GM21381 (cell line): ENCODE measurements at regions not wholly inside any gene's neighbourhood (a gene's known extent, or its start where the extent isn't known, plus 50 kb on each side); places are given as distances from the start of the nearest gene placed in this dataset.
A peak's percentile ranks its signal among the peaks of the same experiment; 100 is the strongest.

Source experiments
- ATAC-seq: cut with Tn5 transposase; IDR thresholded peaks from one replicate; pipeline ENCODE4 v1.9.1; 2021; ENCODE audit warnings: mild to moderate bottlenecking, moderate library complexity; ENCODE audit not compliant: unreplicated experiment

DNA sequence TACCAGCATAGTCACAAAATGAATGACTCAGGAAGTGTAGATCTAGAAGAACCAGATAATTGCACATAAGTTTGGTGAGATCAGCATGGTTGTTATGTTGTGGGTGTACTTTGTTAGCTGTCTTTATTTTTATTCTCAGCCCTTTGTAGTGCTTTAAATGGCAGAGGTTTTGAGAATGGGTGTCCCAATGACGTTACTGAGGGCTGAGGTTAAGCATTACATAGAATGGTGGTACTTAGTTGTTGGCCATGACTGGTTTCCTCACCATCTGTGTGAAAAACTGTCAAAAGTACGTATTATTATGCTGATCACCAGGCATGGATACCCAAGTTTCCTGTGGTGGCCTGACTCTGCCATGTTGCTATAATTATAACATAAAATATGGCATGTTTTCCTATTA, 165.8 kb downstream of the UBE2E3 start:
- no peak for ATAC-seq

DNA sequence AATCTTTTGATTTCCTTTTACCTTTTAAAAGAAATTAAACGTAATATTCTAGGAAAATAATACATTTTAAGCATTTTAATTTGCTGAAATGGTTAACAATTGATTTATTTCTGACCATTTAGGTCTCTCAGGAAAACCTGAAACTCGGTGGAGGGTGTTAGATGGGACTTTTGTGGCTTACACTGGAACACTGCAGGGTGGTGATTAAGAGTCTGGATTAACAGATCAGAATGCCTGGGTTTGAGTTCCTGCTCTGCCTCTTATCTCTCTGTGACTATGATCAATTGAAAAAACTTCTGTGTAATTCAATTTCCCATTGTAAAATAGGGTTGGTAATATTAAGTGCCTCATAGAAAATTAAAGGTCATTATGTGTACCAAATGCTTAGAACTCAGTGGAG, 168.7 kb downstream of the UBE2E3 start:
- ATAC-seq = no peak

GRCh38 chr2:181152226-181152625, 171.8 kb downstream of the UBE2E3 start:
- ATAC-seq = no peak

- ATAC-seq = no peak
Observed at GRCh38 chr2:181152701-181153100, 172.3 kb downstream of the UBE2E3 start.

GRCh38 chr2:181153886-181154285, 173.5 kb downstream of the UBE2E3 start:
- no peak for ATAC-seq

GRCh38 chr2:181157326-181157725, 176.9 kb downstream of the UBE2E3 start:
- no peak for ATAC-seq

GRCh38 chr2:181158427-181158826, 178.0 kb downstream of the UBE2E3 start:
- ATAC-seq = no peak

DNA sequence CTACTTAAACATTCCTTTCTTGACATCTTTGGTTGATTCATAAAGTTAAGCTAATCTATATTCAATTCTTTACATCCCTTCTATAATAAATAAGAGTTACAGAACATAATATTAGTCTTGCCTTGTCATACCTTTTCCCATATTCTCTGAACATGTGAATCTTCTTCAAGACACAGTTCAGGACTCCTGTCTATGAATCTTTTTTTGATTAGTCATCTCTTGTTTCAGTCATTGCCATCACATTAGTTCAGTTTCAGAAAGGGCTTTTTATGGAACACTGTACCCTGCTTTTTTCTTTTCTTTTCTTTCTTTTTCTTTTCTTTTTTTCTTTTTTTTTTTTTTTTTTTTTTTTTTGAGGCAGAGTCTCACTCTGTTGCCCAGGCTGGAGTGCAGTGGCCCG, 181.2 kb downstream of the UBE2E3 start:
- no peak for ATAC-seq

DNA sequence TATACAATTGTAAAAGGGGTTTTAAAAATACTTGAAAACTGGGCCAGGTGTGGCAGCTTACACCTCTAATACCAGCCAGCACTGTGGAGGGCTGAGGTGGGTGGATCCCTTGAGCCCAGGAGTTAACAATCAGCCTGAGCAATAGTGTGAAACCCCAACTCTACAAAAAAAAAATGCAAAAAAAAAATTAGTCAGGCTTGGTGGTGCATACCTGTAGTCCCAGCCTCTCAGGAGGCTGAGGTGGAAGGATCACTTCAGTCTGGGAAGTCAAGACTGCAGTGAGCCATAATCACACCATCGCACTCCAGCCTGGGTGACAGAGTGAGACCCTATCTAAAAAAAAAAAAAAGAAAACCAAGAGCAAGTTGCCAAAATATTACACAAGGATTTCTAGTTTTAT, 182.7 kb downstream of the UBE2E3 start:
- ATAC-seq = peak; percentile 34

DNA sequence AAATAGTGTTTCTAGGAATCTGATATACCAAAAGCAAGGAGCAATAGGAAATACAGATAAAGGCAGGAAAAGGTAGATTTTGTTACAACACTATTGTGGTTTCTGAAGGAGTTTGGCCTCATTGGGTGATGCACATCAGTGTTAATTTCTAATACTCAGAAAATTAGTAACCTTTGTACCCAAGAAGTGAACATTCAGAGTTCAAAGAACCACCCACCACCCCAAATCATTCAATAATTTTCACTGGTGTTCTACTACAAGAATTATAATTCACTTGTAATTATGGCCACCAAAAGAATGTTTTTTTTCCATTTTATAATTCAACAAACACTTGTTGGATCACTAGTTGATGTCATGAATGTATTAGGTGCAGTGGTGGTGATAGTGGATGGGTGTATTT, 183.3 kb downstream of the UBE2E3 start:
- ATAC-seq = no peak

- peak; percentile 46 for ATAC-seq
Observed at GRCh38 chr2:181164699-181165098, 184.3 kb downstream of the UBE2E3 start.

GRCh38 chr2:181165199-181165868, 184.9 kb downstream of the UBE2E3 start:
- peak; percentile 68 for ATAC-seq

DNA sequence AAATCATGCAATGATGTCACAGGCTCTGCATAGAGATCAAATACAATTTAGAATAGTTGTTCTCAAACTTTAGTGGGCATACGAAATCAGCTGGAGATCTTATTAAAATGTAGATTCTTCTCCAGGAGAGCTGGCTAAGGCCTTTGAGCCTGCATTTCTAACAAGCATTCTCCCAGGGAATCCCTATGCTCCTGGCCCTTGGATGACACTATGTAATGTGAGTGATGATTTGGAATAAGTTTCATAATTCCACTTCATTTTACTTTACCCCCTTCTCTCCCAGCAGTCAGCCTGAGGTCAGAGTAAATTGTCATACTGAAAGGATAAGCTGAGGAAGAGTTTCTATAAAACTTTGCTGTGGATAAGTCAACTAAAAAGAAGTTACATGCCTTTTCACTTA, 189.1 kb downstream of the UBE2E3 start:
- no peak for ATAC-seq

DNA sequence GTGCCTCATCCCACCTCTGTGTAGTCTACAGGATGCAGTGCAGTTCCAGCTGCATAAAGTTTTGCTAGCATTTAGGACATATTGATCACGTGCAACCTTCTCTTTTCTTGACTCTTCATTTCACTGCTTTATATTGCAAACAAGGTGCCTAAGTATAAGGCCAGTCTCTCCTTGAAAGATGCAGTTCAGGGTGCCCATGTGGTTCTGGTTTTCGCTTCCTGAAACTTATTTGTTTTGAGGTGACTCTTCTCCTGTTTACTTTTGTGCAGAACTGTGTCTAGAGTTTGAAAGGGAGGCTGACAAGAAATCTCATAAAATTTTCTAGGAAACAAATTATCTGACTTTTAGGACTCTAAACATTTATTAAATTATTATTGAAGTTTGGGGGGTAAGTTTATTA, 189.9 kb downstream of the UBE2E3 start:
- no peak for ATAC-seq

DNA sequence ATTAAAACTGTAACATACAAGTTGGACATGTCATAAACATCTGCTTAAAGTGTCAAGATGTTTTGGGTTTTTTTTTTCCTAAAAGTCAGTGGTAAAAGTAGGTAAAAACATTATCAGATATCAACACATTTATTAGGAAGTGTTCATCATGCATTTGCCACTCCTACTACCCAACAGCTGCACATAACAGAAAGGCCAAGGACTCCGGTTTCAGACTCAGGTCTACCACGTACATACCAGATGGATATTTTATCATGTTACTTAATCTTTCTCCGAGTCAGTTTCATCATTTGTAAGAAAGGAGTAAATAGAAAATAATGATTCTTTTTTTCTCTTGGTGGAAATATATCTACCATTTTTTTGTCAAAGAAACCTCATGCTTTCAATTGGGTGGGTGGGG, 192.3 kb downstream of the UBE2E3 start:
- ATAC-seq = no peak

DNA sequence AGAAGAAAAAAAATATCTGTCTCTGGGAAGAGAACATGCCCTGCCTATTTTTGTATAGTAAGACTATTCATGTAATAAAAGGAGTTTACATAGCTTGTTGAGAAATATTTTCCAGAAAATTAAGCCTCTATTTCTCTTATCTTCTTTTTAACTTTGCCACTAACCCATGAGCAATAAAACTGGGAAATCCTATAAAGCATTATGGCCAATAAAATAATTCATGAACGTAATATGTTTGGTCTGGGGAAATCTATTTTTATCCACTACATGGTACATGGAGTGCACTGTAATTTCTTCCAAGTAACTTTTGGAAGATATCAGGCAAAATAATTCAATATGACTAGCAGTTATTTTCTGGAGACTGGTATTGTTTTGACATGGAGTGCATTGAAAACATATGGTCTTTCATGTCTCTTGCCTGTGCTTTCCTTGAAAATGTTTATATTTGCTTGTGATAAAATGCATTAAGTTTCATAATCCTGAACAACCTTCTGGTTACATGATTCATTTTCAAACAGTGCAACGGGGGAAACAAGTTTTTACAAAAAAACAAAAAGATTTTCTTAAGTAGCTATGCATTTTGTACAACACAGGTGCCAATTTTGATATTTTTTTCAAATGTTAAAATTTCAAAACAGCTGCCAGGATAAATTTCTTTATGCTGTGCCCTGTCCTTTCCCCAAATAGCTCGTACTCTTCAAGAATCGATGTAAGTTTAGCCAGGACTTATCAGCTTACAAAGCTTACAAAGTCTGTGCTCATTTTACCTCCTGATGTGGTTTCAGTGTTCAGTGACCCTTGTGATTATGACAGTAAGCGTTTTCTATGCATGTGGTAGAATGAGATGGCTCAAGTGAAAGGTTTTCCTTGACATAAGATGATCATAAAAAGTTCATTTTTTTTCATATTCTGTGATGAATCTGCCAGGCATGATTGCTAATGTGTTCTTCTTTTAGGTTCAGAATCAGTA, 194.5 kb downstream of the UBE2E3 start:
- no peak for ATAC-seq

- ATAC-seq = no peak
Observed at GRCh38 chr2:181176540-181176939, 196.1 kb downstream of the UBE2E3 start.

DNA sequence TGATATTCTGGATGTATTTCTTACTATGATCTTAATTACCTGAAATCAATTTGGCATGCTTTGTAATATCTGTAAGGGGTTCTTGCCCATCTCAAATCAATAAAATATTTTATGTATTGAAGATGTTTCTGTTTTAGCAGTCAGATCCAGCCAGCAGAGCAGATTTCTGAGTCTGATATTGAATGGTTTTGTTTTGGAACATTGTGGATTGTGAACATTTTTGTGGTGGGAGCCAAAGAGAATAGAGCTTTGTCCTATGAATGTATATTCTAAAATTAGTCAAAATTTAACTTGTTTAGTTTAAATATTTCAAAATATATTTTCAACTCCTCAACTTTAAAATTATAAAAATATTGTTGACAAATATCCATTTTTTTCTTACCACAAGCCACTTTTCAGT, 197.0 kb downstream of the UBE2E3 start:
- ATAC-seq = no peak

GRCh38 chr2:181178130-181178529, 197.7 kb downstream of the UBE2E3 start:
- ATAC-seq = no peak

DNA sequence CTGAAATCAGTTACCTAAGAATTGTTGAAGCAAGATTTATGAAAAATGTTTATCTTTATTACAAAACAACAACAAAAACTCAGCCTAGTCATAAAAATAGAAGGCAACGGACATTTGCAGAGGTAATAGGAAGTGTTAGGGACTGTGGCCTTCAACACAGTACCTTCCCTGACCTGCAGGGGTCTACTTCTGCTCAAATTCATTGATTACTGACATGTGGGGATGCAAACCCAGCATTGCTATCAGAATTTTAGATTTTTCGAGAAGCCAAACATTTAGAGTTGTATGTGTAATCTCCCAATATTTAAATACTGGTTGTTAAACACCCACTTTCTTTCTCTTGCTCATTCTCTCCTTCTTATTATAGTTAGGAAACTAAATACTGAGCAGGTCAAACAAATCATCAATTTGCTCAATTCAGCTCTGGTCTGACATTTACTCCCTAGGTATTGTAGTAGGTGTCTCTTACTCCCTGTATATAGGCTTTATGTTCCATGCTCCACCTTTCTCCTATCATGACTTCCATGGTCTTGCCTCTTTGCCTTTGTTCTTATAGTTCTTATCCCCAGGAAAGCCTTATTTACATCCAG, 198.5 kb downstream of the UBE2E3 start:
- peak; percentile 62 for ATAC-seq

- peak; percentile 95 for ATAC-seq
Observed at GRCh38 chr2:181183878-181184542, 203.6 kb downstream of the UBE2E3 start.
